ENCODE measurements at regions not wholly inside any gene's neighbourhood (a gene's known extent, or its start where the extent isn't known, plus 50 kb on each side); places are given as distances from the start of the nearest gene placed in this dataset.

DNA sequence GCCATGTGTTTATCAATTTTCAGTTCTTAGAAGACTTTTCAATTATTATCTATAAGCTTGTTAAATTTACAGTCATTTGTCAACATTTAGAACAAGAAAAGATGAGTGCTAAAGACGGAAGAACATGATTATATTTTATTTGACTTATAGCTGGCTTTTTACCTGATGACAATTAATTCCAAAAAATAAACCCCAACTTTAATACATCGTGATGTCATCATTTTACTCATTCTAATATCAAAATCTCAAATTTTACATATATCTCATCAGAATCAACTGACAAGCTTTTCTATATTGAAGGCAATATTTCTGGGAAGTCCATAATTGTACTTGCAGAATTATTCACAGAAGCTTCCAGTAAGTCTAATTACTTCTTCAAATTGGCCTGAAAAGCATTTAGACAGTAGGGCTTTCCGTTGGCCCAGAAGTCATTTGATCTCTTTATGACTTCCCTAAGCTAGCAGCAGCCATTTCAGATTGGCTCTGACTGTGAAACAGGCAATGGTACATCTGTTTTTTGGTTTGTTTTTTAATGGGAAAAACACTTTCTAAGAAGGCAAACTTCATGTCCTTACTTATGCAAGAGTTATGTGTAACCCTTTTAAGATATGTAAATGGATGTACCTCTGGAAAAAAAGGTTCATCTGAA, 234.7 kb upstream of the PLSCR5 start:
- H3K36me3 ChIP-seq (ENCODE audit: control insufficient read depth, low read length), result no peaks in the 10 kb centered on the region
- H3K27me3 ChIP-seq (ENCODE audit: control insufficient read depth, low read length), result no peaks in the 10 kb centered on the region
- no peak for TF ChIP-seq EZH2phosphoT487 (IDR thresholded peaks at IDR 0.05; ENCODE audit: borderline replicate concordance, low read length)
- TF ChIP-seq, protein P1, sequence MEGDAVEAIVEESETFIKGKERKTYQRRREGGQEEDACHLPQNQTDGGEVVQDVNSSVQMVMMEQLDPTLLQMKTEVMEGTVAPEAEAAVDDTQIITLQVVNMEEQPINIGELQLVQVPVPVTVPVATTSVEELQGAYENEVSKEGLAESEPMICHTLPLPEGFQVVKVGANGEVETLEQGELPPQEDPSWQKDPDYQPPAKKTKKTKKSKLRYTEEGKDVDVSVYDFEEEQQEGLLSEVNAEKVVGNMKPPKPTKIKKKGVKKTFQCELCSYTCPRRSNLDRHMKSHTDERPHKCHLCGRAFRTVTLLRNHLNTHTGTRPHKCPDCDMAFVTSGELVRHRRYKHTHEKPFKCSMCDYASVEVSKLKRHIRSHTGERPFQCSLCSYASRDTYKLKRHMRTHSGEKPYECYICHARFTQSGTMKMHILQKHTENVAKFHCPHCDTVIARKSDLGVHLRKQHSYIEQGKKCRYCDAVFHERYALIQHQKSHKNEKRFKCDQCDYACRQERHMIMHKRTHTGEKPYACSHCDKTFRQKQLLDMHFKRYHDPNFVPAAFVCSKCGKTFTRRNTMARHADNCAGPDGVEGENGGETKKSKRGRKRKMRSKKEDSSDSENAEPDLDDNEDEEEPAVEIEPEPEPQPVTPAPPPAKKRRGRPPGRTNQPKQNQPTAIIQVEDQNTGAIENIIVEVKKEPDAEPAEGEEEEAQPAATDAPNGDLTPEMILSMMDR (IDR thresholded peaks at IDR 0.05; ENCODE audit: low read depth, low read length, poor library complexity, severe bottlenecking), result no peak
- no peaks in the 10 kb centered on the region for H4K20me1 ChIP-seq (ENCODE audit: control insufficient read depth, insufficient read depth, low read depth, low read length)
- no peaks in the 10 kb centered on the region for H3K79me2 ChIP-seq (ENCODE audit: control insufficient read depth, low read length)
- H3K4me1 ChIP-seq (ENCODE audit: control insufficient read depth, low read length), result no peaks in the 10 kb centered on the region
- H3K4me3 ChIP-seq (ENCODE audit: low read length), result no peak overlapping the region
- no peaks in the 10 kb centered on the region for H3K9me3 ChIP-seq (ENCODE audit: control insufficient read depth, insufficient read depth, low read length)
- no peaks in the 10 kb centered on the region for H3K9me2 ChIP-seq (replicated peaks; ENCODE audit: control insufficient read depth, low read length)
- no peaks in the 10 kb centered on the region for H3F3A ChIP-seq (ENCODE audit: control insufficient read depth, insufficient read depth)
- no peak overlapping the region for H3K4me2 ChIP-seq (ENCODE audit: low read length)
- no peak overlapping the region for H3K27ac ChIP-seq (ENCODE audit: low read depth, low read length)

DNA sequence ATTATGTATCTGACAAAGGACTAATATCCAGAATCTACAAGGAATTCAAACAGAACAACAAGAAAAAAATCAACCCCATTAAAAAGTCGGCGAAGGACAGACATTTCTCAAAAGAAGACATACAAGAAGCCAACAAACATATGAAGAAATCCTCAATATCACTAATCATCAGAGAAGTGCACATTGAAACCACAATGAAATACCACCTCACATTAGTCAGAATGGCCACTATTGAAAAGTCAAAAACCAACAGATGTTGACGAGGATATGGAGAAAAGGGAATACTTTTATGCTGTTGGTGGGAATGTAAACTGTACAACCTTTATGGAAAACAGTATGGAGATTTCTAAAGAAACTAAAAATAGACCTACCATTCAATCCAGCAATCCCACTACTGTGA, 233.1 kb upstream of the PLSCR5 start:
- Histone ChIP-seq H3K4me3 (ENCODE audit: low read length) (no peak overlapping the region), H3K27me3 (ENCODE audit: control insufficient read depth, low read length) (no peaks in the 10 kb centered on the region), H3K9me3 (ENCODE audit: control insufficient read depth, insufficient read depth, low read length) (no peaks in the 10 kb centered on the region), H3K27ac (ENCODE audit: low read depth, low read length) (no peak overlapping the region), H3K36me3 (ENCODE audit: control insufficient read depth, low read length) (no peaks in the 10 kb centered on the region), H3K79me2 (ENCODE audit: control insufficient read depth, low read length) (no peaks in the 10 kb centered on the region), H3K4me2 (ENCODE audit: low read length) (no peak overlapping the region), H3F3A (ENCODE audit: control insufficient read depth, insufficient read depth) (no peaks in the 10 kb centered on the region), H3K4me1 (ENCODE audit: control insufficient read depth, low read length) (no peaks in the 10 kb centered on the region), H3K9me2 (replicated peaks; ENCODE audit: control insufficient read depth, low read length) (no peaks in the 10 kb centered on the region), H4K20me1 (ENCODE audit: control insufficient read depth, insufficient read depth, low read depth, low read length) (no peaks in the 10 kb centered on the region)
- TF ChIP-seq EZH2phosphoT487 (IDR thresholded peaks at IDR 0.05; ENCODE audit: borderline replicate concordance, low read length), result no peak
- TF ChIP-seq, protein P1 (IDR thresholded peaks at IDR 0.05; ENCODE audit: low read depth, low read length, poor library complexity, severe bottlenecking), result no peak

DNA sequence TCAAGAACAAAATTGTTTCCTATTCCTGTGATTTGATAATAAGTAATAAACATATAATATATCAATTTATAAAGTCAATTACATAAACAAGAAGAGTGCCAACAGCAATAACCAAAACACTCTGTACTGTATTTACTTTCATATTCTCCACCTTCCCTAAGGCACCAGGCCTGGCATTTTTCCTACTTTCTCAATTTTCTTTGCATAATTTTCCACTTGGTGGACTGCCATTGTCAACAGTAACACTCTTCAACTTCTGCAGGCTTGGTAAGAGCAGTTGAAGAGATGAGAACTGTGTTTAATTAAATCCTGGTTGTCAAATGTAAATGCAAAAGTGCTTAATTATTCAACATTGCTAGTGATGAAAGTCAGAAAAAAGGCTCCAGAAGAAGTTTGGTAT, 229.8 kb upstream of the PLSCR5 start:
- no peaks in the 10 kb centered on the region for H3K36me3 ChIP-seq (ENCODE audit: control insufficient read depth, low read length)
- H3K27me3 ChIP-seq (ENCODE audit: control insufficient read depth, low read length), result no peaks in the 10 kb centered on the region
- TF ChIP-seq, protein P1 (IDR thresholded peaks at IDR 0.05; ENCODE audit: low read depth, low read length, poor library complexity, severe bottlenecking), result no peak
- no peak for TF ChIP-seq EZH2phosphoT487 (IDR thresholded peaks at IDR 0.05; ENCODE audit: borderline replicate concordance, low read length)
- no peaks in the 10 kb centered on the region for H3K9me3 ChIP-seq (ENCODE audit: control insufficient read depth, insufficient read depth, low read length)
- H3K4me3 ChIP-seq (ENCODE audit: low read length), result no peak overlapping the region
- H3K79me2 ChIP-seq (ENCODE audit: control insufficient read depth, low read length), result no peaks in the 10 kb centered on the region
- H3K9me2 ChIP-seq (replicated peaks; ENCODE audit: control insufficient read depth, low read length), result no peaks in the 10 kb centered on the region
- H3K4me2 ChIP-seq (ENCODE audit: low read length), result no peak overlapping the region
- H3K4me1 ChIP-seq (ENCODE audit: control insufficient read depth, low read length), result no peaks in the 10 kb centered on the region
- no peaks in the 10 kb centered on the region for H3F3A ChIP-seq (ENCODE audit: control insufficient read depth, insufficient read depth)
- no peak overlapping the region for H3K27ac ChIP-seq (ENCODE audit: low read depth, low read length)
- no peaks in the 10 kb centered on the region for H4K20me1 ChIP-seq (ENCODE audit: control insufficient read depth, insufficient read depth, low read depth, low read length)

All from DOHH2 (cell line).